Calu3 (cell line): ENCODE measurements at regions not wholly inside any gene's neighbourhood (a gene's known extent, or its start where the extent isn't known, plus 50 kb on each side); places are given as distances from the start of the nearest gene placed in this dataset.

ENCODE experiments used
- BruUV-seq: library from RNA; stranded (reverse); fragments of 400-500 nt; replicated peaks from 2 replicates; lab custom pipeline; 2021; lab: Mats Ljungman, UMichigan
- CTCF ChIA-PET: fragments of 300-600 bp; sonication (Branson Sonifier 250); formaldehyde crosslinking; loops from one replicate; lab custom pipeline; 2022; ENCODE audit warnings: antibody characterized with exemption; lab: Charles Lee
- DNase-seq: peaks from one replicate; pipeline ENCODE4 v3.0.0; 2022
- H3K27ac Mint-ChIP-seq: one replicate; pipeline ENCODE4 v1.8.0; 2022; ENCODE audit warnings: mixed read lengths; ENCODE audit not compliant: unreplicated experiment
- H3K27me3 Mint-ChIP-seq: one replicate; pipeline ENCODE4 v1.8.0; 2022; ENCODE audit warnings: mixed read lengths; ENCODE audit not compliant: unreplicated experiment
- H3K36me3 Mint-ChIP-seq: one replicate; pipeline ENCODE4 v1.8.0; 2022; ENCODE audit warnings: mild to moderate bottlenecking, moderate library complexity, mixed read lengths; ENCODE audit not compliant: insufficient read depth, unreplicated experiment
- H3K4me1 Mint-ChIP-seq: one replicate; pipeline ENCODE4 v1.8.0; 2022; ENCODE audit warnings: mild to moderate bottlenecking, low read depth, mixed read lengths; ENCODE audit not compliant: unreplicated experiment
- H3K4me3 Mint-ChIP-seq: one replicate; pipeline ENCODE4 v1.8.0; 2022; ENCODE audit warnings: mild to moderate bottlenecking, low read depth, moderate library complexity, mixed read lengths; ENCODE audit not compliant: unreplicated experiment
- H3K9me3 Mint-ChIP-seq: one replicate; pipeline ENCODE4 v1.8.0; 2022; ENCODE audit warnings: low read depth, mixed read lengths; ENCODE audit not compliant: unreplicated experiment
- CTCF ChIP-seq: fragments of 200-600 bp; IDR thresholded peaks from one replicate; pipeline ENCODE4 v1.8.0; 2022; ENCODE audit warnings: antibody characterized with exemption; ENCODE audit not compliant: unreplicated experiment
- intact Hi-C: fragments of 100-400 bp; cut with micrococcal nuclease; formaldehyde crosslinking; loops from one replicate; pipeline ENCODE4 v1.10.0; 2022; ENCODE audit not compliant: unreplicated experiment

DNA sequence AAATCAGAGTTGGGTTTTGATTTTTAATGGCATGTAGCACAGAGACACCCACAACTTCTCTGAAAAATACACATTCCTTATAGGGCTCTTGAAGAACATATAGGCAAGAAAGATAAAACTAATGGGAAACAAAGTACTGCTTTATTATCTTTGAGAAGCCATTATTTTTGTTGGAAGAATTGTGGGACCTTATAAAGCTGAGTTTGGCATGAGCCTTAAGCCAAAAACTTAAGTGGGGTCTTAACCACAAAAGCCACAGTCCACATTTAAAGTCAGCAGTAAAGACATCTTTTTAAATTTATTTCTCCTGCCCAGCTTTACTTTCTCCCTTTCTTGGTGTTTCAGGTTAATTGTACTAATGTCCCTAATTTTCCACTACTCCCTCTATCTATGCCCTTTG, 1297.3 kb downstream of the C4orf33 start:
- Mint-ChIP-seq H3K36me3 (no peaks in the 10 kb centered on the region), H3K4me3 (no peak overlapping the region), H3K4me1 (peaks cover 1% of the 10 kb centered on the region), H3K27ac (no peak overlapping the region), H3K9me3 (no peaks in the 10 kb centered on the region), H3K27me3 (no peaks in the 10 kb centered on the region)
- TF ChIP-seq CTCF: no peak
- no TSS peak for BruUV-seq
- no peak for DNase-seq
- CTCF ChIA-PET: no interaction called here
- intact Hi-C loops: no loop called here

- intact Hi-C loops: no loop called here
- no peak for TF ChIP-seq CTCF
- H3K4me3 Mint-ChIP-seq: no peak overlapping the region
- no peaks in the 10 kb centered on the region for H3K36me3 Mint-ChIP-seq
- peaks cover 6% of the 10 kb centered on the region for H3K4me1 Mint-ChIP-seq
- BruUV-seq: no TSS peak
- H3K9me3 Mint-ChIP-seq: no peaks in the 10 kb centered on the region
- DNase-seq: no peak
- no peak overlapping the region for H3K27ac Mint-ChIP-seq
- CTCF ChIA-PET: interaction anchor here (0.7 kb wide), 1 partner anchor 616 kb away, joined by 3 read pairs; no protein-coding TSS in a partner anchor
- no peaks in the 10 kb centered on the region for H3K27me3 Mint-ChIP-seq
Measured at GRCh38 chr4:130393642-130394041, 1297.7 kb downstream of the C4orf33 start.

- no TSS peak for BruUV-seq
- intact Hi-C loops: no loop called here
- no peaks in the 10 kb centered on the region for H3K27me3 Mint-ChIP-seq
- H3K4me3 Mint-ChIP-seq: no peak overlapping the region
- DNase-seq: no peak
- CTCF ChIA-PET: no interaction called here
- H3K27ac Mint-ChIP-seq: no peak overlapping the region
- no peak for TF ChIP-seq CTCF
- no peaks in the 10 kb centered on the region for H3K36me3 Mint-ChIP-seq
- H3K9me3 Mint-ChIP-seq: no peaks in the 10 kb centered on the region
- H3K4me1 Mint-ChIP-seq: peaks cover 22% of the 10 kb centered on the region
Measured at GRCh38 chr4:130395871-130396270, 1299.9 kb downstream of the C4orf33 start.

DNA sequence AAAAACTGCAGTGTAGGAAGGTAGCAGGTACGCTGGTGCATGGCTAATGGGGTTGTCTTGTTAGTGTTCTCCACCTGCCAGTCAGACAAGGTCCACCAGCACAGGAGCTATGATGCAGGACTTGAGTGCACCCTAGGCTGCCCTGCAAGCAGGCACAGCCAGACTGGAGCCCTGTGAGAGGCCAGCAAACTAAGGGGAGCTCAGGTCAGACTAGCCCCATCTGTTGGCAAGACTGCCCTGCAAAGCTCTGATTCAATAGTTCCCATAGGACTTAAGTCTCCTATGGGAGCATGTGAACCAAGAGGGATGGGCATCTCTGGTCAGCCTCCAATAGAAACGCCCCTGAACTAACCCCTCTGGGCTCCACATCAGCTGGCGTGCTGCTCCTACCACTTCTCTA, 1307.3 kb downstream of the C4orf33 start:
- DNase-seq: no peak
- no peak for TF ChIP-seq CTCF
- Mint-ChIP-seq H3K27me3 (no peaks in the 10 kb centered on the region), H3K9me3 (peaks cover 3% of the 10 kb centered on the region), H3K27ac (no peak overlapping the region), H3K36me3 (no peaks in the 10 kb centered on the region), H3K4me3 (no peak overlapping the region), H3K4me1 (peaks cover 21% of the 10 kb centered on the region)
- intact Hi-C loops: no loop called here
- CTCF ChIA-PET: no interaction called here
- no TSS peak for BruUV-seq
